HCT116 (cell line): ENCODE measurements at regions not wholly inside any gene's neighbourhood (a gene's known extent, or its start where the extent isn't known, plus 50 kb on each side); places are given as distances from the start of the nearest gene placed in this dataset.

Source experiments
- ATAC-seq: fragments of 200-7000 bp; cut with Tn5 transposase; 2 replicates; pipeline ENCODE4 v1.9.1; 2020; ENCODE audit warnings: mild to moderate bottlenecking, moderate library complexity
- BruUV-seq: library from RNA; stranded (reverse); fragments of 400-500 nt; replicated peaks from 2 replicates; lab custom pipeline; 2021; lab: Mats Ljungman, UMichigan
- CTCF ChIA-PET: fragments of 300-600 bp; sonication (Branson Sonifier 250); formaldehyde crosslinking; loops from one replicate; lab custom pipeline; 2021; ENCODE audit warnings: antibody characterized with exemption; lab: Charles Lee
- POLR2A ChIA-PET: fragments of 300-600, 350-600 bp; sonication (Branson Sonifier 250); formaldehyde crosslinking; loops from one replicate; lab custom pipeline; 2021; ENCODE audit warnings: antibody characterized with exemption; lab: Charles Lee
- RAD21 ChIA-PET, 2 experiments: fragments of 300-600 bp; sonication (Branson Sonifier 250); formaldehyde crosslinking; loops; one replicate each; lab custom pipeline; 2023; ENCODE audit warnings: low total read pairs in 2 of 2; ENCODE audit not compliant: uncharacterized antibody in 2 of 2, unreplicated experiment in 2 of 2, low non-redundant PET in 1 of 2; lab: Charles Lee
- DNase-seq: peaks from one replicate; pipeline ENCODE4 v3.0.0-alpha.2; 2010; ENCODE audit warnings: low read depth, low spot score
- H2AFZ ChIP-seq: fragments of 200-600 bp; shearing (Covaris generic), sonication (generic); 2 replicates; pipeline ENCODE4 v1.6.1; 2017; ENCODE audit warnings: low read depth, mixed run types, mixed read lengths, antibody characterized with exemption, low read length; ENCODE audit not compliant: poor library complexity, severe bottlenecking
- H3K27ac ChIP-seq: 2 replicates; pipeline ENCODE4 v1.5.1; 2012; ENCODE audit warnings: low read depth, low read length
- H3K27me3 ChIP-seq: fragments of 200-600 bp; sonication (generic); 2 replicates; pipeline ENCODE4 v1.6.1; 2016; ENCODE audit warnings: mixed run types, low read length, mixed read lengths; ENCODE audit not compliant: insufficient read depth
- H3K36me3 ChIP-seq, 2 experiments: fragments of 200-500 bp in 1 of 2; fragments of 200-600 bp in 1 of 2; sonication (Bioruptor generic) in 1 of 2; sonication (generic) in 1 of 2; 2 replicates each; pipeline versions ENCODE4 v1.5.1 to v1.6.1; 2014 to 2016; ENCODE audit warnings: low read length in 2 of 2, inconsistent platforms in 1 of 2, mixed read lengths in 1 of 2, mixed run types in 1 of 2; ENCODE audit not compliant: insufficient read depth in 2 of 2, control insufficient read depth in 1 of 2
- H3K4me1 ChIP-seq, 2 experiments: fragments of 200-600 bp in 1 of 2; sonication (generic) in 1 of 2; 2 replicates each; pipeline versions ENCODE4 v1.5.1 to v1.6.1; 2012 to 2017; ENCODE audit warnings: low read length in 2 of 2, inconsistent platforms in 1 of 2, mild to moderate bottlenecking in 1 of 2, mixed read lengths in 1 of 2, mixed run types in 1 of 2, moderate library complexity in 1 of 2; ENCODE audit not compliant: insufficient read depth in 2 of 2, control insufficient read depth in 1 of 2
- H3K4me2 ChIP-seq: fragments of 200-600 bp; sonication (generic); 2 replicates; pipeline ENCODE4 v1.6.1; 2017; ENCODE audit warnings: mixed run types, low read length, mixed read lengths
- H3K4me3 ChIP-seq, 2 experiments: fragments of 200-600 bp in 1 of 2; sonication (generic) in 1 of 2; replicated peaks in 1 of 2; 2 replicates each; pipeline ENCODE4 v1.5.1; 2011 to 2016; ENCODE audit warnings: low read length in 2 of 2, control low read depth in 1 of 2, low read depth in 1 of 2, mild to moderate bottlenecking in 1 of 2, mixed read lengths in 1 of 2, mixed run types in 1 of 2
- H3K79me2 ChIP-seq: fragments of 200-600 bp; sonication (generic); 2 replicates; pipeline ENCODE4 v1.6.1; 2017; ENCODE audit warnings: mild to moderate bottlenecking, mixed run types, low read length, moderate library complexity, mixed read lengths; ENCODE audit not compliant: insufficient read depth
- H3K9ac ChIP-seq: fragments of 200-600 bp; sonication (generic); 2 replicates; pipeline ENCODE4 v1.6.1; 2016; ENCODE audit warnings: low read length, mixed read lengths
- H3K9me2 ChIP-seq: fragments of 200-600 bp; sonication (generic), shearing (Covaris generic); 2 replicates; pipeline ENCODE4 v1.6.1; 2017; ENCODE audit warnings: mixed run types, mild to moderate bottlenecking, moderate library complexity; ENCODE audit not compliant: insufficient read depth
- H3K9me3 ChIP-seq, 2 experiments: fragments of 200-500 bp in 1 of 2; fragments of 200-600 bp in 1 of 2; sonication (Bioruptor generic) in 1 of 2; sonication (generic) in 1 of 2; 2 replicates each; pipeline ENCODE4 v1.6.1; 2014 to 2017; ENCODE audit warnings: low read length in 2 of 2, mixed read lengths in 2 of 2, inconsistent platforms in 1 of 2, low read depth in 1 of 2, mild to moderate bottlenecking in 1 of 2, mixed run types in 1 of 2, moderate library complexity in 1 of 2; ENCODE audit not compliant: control insufficient read depth in 1 of 2, insufficient read depth in 1 of 2
- H4K20me1 ChIP-seq: fragments of 200-600 bp; sonication (generic), shearing (Covaris generic); 2 replicates; pipeline ENCODE4 v1.6.1; 2017; ENCODE audit warnings: mixed run types, mild to moderate bottlenecking, moderate library complexity; ENCODE audit not compliant: insufficient read depth
- CBX3 ChIP-seq: IDR thresholded peaks from 2 replicates; pipeline ENCODE4 v1.6.1; 2012; ENCODE audit warnings: low read depth
- CEBPB ChIP-seq: IDR thresholded peaks from 2 replicates; pipeline ENCODE4 v1.6.1; 2012; ENCODE audit warnings: low read depth
- ELF1 ChIP-seq: IDR thresholded peaks from 2 replicates; pipeline ENCODE4 v1.6.1; 2012; ENCODE audit warnings: low read depth, borderline replicate concordance
- EZH2 ChIP-seq: fragments of 200-600 bp; sonication (generic); IDR thresholded peaks from 2 replicates; pipeline ENCODE4 v1.6.1; 2017; ENCODE audit warnings: antibody characterized with exemption, mixed run types
- EZH2phosphoT487 ChIP-seq: fragments of 200-600 bp; IDR thresholded peaks from 2 replicates; pipeline ENCODE4 v1.6.1; 2018; ENCODE audit warnings: antibody characterized with exemption, borderline replicate concordance
- FOSL1 ChIP-seq: IDR thresholded peaks from 2 replicates; pipeline ENCODE4 v1.6.1; 2012; ENCODE audit warnings: low read depth
- JUND ChIP-seq: IDR thresholded peaks from 2 replicates; pipeline ENCODE4 v1.6.1; 2012
- POLR2A ChIP-seq: IDR thresholded peaks from 2 replicates; pipeline ENCODE4 v1.7.0; 2011; ENCODE audit warnings: borderline replicate concordance; ENCODE audit not compliant: insufficient read depth, insufficient read length; ENCODE audit errors: extremely low read depth
- RAD21 ChIP-seq: IDR thresholded peaks from 2 replicates; pipeline ENCODE4 v1.6.1; 2012; ENCODE audit warnings: low read depth, mild to moderate bottlenecking
- REST ChIP-seq: IDR thresholded peaks from 2 replicates; pipeline ENCODE4 v1.6.1; 2012; ENCODE audit warnings: low read depth
- SP1 ChIP-seq: IDR thresholded peaks from 2 replicates; pipeline ENCODE4 v1.6.1; 2012; ENCODE audit warnings: low read depth
- SRF ChIP-seq: IDR thresholded peaks from 2 replicates; pipeline ENCODE4 v1.6.1; 2012; ENCODE audit warnings: low read depth
- TCF7L2 ChIP-seq: IDR thresholded peaks from 2 replicates; pipeline ENCODE4 v1.7.0; 2011; ENCODE audit warnings: borderline replicate concordance, inconsistent platforms; ENCODE audit not compliant: insufficient read depth, insufficient read length; ENCODE audit errors: extremely low read depth
- YY1 ChIP-seq: IDR thresholded peaks from 2 replicates; pipeline ENCODE4 v1.6.1; 2011; ENCODE audit warnings: low read length, low read depth, moderate library complexity, mild to moderate bottlenecking; ENCODE audit not compliant: insufficient replicate concordance; ENCODE audit errors: extremely low read depth
- ZBTB33 ChIP-seq: IDR thresholded peaks from 2 replicates; pipeline ENCODE4 v1.6.1; 2011; ENCODE audit warnings: mild to moderate bottlenecking, low read length, moderate library complexity; ENCODE audit not compliant: insufficient replicate concordance; ENCODE audit errors: extremely low read depth
- ZFX ChIP-seq: fragments of 450-650 bp; IDR thresholded peaks from 2 replicates; pipeline ENCODE4 v1.6.1; 2017
- ZNF274 ChIP-seq: fragments of 200-500 bp; sonication (Bioruptor generic); IDR thresholded peaks from 2 replicates; pipeline ENCODE4 v1.6.1; 2014; ENCODE audit warnings: mild to moderate bottlenecking, low read depth, low read length, inconsistent platforms
- intact Hi-C: fragments of 100-400 bp; cut with micrococcal nuclease; formaldehyde crosslinking; loops from 2 replicates; pipeline ENCODE4 v1.10.0; 2022
- TF ChIP-seq, protein P1 (sequence below): IDR thresholded peaks from 2 replicates; pipeline ENCODE4 v1.6.1; 2012

GRCh38 chr6:90653750-90654149, 66.9 kb upstream of the MAP3K7 start (continued):
- TF ChIP-seq ZNF274: no peak

DNA sequence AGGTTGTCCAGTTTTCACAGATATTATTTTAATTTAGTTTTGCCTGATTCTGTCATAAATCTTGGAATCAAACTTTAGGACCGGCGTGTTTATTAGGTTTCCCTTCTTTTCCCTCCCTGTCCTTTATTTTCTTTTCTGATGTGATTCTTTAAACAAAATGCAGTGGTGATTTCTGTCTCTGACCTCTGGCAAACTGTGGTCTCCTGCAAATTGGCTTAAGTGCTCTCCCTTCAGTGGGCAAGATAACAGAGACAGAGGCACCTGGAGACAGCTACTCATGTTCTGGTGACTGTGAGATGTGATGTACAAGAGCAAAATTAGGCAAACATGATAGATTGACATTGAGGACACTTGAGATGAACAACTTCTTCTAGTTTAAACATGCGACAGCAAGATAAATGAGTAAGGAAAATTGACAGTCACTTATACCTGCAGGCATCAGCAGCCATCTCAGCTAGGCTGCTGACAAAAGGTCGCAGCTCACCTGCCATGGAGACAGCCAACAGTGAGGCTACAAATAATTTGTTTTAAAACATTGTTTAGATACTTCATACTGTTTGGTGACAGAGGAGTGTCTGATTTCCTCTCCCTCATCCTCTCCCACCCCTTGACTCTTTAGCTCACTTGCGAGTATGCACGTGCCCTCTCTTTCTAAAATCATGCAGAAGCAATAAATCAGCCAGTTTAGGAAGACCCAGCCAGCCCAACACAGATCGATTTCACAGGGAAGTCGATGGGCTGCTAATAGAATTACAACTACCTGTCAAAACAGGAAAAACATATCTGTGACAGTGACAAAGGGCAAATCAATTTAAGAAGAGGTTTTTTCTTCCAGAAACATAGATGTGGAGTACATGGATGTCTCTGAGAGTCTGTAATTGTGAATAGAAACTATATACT, 63.4 kb upstream of the MAP3K7 start:
- H3K4me1 ChIP-seq: no peaks in the 10 kb centered on the region
- no peak overlapping the region for H3K4me3 ChIP-seq
- no peak for TF ChIP-seq EZH2
- no peak for TF ChIP-seq SP1
- TF ChIP-seq ZBTB33: no peak
- no peak for TF ChIP-seq ZNF274
- TF ChIP-seq, protein P1, sequence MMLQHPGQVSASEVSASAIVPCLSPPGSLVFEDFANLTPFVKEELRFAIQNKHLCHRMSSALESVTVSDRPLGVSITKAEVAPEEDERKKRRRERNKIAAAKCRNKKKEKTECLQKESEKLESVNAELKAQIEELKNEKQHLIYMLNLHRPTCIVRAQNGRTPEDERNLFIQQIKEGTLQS: no peak
- TF ChIP-seq POLR2A: no peak
- no peak for TF ChIP-seq TCF7L2
- no peak for TF ChIP-seq YY1
- TF ChIP-seq CEBPB: no peak
- TF ChIP-seq RAD21: no peak
- no peak for TF ChIP-seq CBX3
- no peak for TF ChIP-seq EZH2phosphoT487
- no peak for TF ChIP-seq JUND
- TF ChIP-seq REST: no peak
- no peak for TF ChIP-seq SRF
- TF ChIP-seq ZFX: no peak
- no peak for TF ChIP-seq FOSL1
- TF ChIP-seq ELF1: no peak
- no peak overlapping the region for H3K4me2 ChIP-seq
- no peaks in the 10 kb centered on the region for H3K36me3 ChIP-seq
- H3K79me2 ChIP-seq: no peaks in the 10 kb centered on the region
- no peak for ATAC-seq
- H3K27me3 ChIP-seq: peaks cover 40% of the 10 kb centered on the region
- H3K9me2 ChIP-seq: no peaks in the 10 kb centered on the region
- BruUV-seq: no TSS peak
- intact Hi-C loops: no loop called here
- H3K9ac ChIP-seq: no peak overlapping the region
- POLR2A ChIA-PET: no interaction called here
- no peak for DNase-seq
- RAD21 ChIA-PET: no interaction called here
- CTCF ChIA-PET: no interaction called here
- no peak overlapping the region for H2AFZ ChIP-seq
- H3K9me3 ChIP-seq: no peaks in the 10 kb centered on the region
- no peak overlapping the region for H3K27ac ChIP-seq
- H4K20me1 ChIP-seq: no peaks in the 10 kb centered on the region
